NOMO-1 (cell line): ENCODE measurements at regions not wholly inside any gene's neighbourhood (a gene's known extent, or its start where the extent isn't known, plus 50 kb on each side); places are given as distances from the start of the nearest gene placed in this dataset.
"Not testable (repeated sequence)": the region's sequence is repeated elsewhere in the genome, so short reads cannot be mapped to it uniquely, and the experiment has no call there.

Experiments used
- DNase-seq, 2 experiments: peaks; one replicate each; lab custom pipeline; 2025; ENCODE audit not compliant: unreplicated experiment in 2 of 2; lab: John Stamatoyannopoulos, UW

DNA sequence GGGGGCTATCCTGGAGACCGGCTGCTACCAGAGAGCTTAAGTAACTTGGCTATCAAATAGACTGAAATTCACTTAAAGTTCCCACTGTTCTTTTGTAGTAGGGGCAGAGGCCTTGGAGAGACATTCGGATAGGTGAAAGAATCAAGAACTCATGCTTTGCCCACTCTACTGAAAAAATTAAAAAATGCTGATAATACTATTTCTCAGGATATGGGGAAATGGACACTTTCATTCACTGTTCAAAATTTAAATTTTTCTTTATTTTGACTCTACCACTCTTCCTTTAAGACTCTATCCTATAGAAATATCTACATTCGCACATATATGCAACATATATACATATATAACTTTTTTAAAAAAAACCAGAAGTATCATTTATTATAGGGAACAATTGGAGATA is 117.8 kb upstream of the CHD6 start:
- DNase-seq = no peak

DNA sequence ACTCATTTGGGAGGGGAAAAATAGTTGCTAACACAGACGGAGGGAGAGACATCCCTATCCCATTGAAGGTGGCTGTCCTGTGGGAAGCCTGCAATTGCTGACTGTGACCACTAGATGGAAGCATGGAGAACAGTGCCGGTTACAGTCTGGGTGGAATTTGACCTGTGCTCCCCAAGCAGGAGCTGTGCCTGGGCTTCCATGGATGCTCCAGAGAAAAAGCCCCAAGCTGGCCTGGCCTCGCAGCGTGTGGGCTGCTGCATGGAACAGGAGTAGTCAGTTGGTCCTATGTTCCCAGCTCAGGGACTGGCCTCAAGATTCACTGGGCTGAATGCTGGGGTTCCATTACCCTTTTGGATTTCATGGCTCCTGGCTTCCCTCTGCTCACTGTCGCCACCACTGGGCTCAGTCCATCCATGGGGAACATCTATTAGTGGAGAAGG is 116.3 kb upstream of the CHD6 start:
- DNase-seq = peak in 1 of 2 experiments; percentile 10

DNA sequence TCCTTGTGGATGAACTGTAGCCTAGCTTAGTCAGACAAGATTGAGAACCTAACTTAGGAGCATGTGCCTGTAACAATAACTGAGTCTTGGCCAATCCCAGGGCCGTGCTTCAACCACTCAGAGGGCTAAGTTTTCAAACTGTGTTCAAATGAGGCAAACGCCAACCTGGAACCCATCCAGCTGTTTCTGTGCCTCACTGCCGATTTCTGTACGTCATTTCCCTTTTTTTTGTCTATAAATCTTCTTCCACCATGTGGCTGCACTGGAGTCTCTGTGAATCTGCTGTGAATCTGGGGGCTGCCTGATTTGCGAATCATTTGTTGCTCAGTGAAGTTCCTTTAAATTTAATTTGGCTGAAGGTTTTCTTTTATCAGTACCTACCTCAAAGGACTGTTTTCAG is 115.0 kb upstream of the CHD6 start:
- DNase-seq = peak; percentile 10 to 52

DNA sequence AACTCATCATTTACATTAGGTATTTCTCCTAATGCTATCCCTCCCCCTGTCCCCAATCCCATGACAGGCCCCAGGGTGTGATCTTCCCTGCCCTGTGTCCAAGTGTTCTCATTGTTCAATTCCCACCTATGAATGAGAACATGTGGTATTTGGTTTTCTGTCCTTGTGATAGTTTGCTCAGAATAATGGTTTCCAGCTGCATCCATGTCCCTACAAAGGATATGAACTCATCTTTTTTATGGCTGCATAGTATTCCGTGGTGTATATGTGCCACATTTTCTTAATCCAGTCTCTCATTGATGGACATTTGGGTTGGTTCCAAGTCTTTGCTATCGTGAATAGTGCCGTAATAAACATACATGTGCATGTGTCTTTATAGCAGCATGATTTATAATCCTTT is 113.0 kb upstream of the CHD6 start:
- DNase-seq = not testable (repeated sequence)

DNA sequence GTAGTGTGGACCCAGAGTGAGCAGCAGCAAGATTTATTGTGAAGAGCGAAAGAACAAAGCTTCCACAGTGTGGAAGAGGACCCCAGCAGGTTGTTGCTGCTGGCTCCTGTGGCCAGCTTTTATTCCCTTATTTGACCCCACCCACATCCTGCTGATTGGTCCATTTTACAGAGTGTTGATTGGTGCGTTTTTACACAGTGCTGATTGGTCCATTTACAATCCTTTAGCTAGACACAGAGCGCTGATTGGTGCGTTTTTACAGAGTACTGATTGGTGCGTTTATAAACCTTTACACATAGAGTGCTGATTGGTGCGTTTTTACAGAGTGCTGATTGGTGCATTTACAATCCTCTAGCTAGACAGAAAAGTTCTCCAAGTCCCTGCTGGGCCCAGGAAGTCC is 109.5 kb upstream of the CHD6 start:
- not testable (repeated sequence) for DNase-seq

DNA sequence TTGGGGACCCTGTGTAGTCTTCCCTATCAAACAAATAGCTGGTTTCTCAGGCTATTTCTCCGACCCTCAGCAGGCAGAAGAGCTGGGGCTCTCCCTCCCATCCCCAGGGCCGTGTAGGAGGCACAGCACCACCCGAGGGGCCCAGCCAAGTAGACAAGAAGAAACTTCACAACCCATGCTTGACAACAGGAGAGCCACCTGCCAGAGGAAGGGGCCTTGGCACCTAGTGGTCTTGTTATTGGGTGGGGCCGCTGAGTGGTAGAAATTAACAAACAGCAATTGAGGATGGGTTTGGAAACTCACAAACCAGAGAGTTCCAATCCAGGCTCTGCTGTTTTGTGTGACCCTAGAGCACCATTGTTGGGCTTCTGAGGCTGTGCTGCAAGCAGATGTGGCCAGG is 108.5 kb upstream of the CHD6 start:
- no peak for DNase-seq

DNA sequence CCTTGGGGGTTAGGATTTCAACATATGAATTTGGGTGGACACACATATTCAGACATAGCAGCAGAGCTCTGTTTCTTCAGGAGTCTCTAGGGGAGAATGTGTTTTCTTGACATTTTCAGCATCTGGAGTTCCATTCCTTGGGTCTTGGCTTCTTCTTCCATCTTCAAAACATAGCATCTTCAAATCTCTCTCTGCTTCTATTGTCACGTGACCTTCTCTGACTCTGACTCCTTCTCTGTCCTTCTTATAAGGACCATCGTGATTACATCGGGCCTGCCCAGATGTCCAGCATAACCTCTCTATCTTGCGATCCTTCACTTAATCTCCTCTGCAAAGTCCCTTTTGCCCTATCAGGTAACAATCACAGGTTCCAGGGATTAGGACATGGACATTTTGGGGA is 101.0 kb upstream of the CHD6 start:
- no peak for DNase-seq

DNA sequence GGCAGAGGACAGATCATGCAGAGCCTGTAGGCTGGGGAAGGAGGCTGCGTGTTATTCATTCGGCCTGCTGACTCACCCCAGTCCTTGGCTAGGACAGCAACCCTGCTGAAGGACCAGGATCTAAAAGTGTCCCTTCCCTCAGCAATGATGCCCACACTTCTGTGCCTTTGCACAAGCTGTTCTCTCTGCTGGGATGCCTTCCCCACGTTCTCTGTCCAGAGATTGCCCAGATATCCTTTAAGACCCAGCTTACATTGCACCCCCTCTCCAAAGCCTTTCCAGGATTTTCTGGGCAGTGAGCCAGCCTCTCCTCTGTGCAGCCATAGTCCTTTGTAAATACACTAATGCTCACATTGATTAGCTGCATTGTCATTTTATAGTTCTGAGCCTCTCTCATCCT is 99.3 kb upstream of the CHD6 start:
- DNase-seq = no peak

DNA sequence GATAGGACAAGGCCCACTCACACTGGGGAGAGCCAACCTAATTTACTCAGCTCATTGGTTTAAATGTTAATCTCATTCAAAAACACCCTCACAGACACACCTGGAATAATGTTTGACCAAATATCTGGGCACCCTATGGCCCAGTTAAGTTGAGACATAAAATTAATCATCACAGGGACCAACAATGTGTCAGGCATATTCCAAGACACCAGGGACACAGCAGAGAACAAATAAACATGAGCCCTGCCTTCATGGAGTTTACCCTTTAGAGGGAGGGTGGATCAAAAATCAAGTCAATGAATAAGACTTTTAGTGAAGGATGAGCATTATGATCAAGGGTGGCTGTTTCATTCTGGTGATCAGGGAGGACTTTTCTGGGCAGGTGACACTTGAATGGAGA is 98.7 kb upstream of the CHD6 start:
- no peak for DNase-seq

DNA sequence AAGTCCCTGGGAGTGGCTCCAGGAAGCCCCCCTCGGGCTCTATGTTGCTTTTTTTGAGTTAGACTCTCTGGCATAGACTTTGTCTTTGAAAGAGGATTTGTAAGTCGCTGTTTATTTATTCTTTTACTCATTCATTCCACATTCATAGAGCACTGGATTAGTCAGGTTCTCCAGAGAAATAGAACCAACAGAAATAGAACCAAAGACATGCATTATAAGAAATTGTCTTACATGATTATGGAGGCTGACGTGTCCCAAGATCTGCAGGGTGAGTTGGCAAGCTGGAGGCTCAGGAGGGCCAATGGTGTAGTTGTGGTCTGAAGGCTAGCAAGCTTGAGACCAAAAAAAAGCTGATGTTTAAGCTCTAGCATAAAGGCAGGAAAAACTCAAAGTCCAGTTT is 98.3 kb upstream of the CHD6 start:
- no peak for DNase-seq

DNA sequence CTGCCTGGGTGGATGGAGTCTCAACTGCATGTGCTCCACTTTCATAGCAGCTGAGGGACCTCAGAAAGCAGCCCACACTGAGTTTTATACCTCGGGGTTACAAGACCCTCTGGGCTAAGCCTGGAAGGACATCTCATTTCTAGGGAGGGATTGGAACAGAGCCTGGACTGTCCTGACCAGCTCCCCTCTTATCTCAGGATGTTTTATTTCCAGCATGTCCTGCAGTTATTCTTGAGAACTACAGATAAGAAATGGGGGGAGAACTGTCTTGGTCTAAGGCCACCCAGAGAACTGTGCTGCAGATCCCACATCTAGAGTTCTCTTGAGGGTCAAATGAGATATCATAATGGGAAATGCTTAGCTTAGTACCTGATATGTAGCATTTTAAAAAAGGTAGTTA is 97.3 kb upstream of the CHD6 start:
- DNase-seq = no peak

DNA sequence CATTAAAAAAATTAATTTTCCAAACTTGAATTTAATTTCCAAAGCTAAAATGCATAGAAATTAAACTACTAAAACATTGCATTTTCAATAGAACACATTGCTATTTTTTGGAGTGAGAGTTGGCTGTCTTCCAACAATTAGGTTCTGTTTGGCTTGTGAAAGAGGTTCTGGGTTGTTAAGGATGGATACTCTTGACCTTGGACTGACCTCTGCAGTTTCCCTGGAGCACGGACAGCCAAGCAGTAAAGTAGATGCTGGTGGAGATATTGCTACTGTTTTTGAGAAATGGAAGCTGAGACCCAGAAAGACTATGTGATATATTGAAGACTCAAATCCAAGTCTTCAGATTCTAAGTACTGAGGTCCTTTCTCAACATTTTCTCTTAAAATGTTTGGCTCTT is 95.9 kb upstream of the CHD6 start:
- DNase-seq = no peak

DNA sequence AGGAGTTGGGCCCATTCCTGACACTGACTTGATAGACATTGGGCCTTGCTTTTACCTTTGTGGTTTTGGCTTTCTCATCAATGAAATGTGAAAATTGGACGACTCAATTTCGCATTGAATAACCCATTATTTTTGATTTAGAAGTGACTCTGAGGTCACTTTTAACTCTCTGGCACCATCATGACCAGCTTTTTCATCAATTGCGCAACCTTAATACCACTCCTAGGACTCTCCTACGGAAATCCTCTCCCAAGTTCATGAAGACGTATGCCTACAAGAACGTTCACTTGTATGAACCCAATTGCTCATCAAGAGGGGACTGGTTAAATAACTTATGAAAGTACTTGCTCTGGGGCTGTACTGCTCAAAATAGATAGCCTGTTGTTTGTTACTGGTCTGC is 86.7 kb upstream of the CHD6 start:
- DNase-seq = no peak

DNA sequence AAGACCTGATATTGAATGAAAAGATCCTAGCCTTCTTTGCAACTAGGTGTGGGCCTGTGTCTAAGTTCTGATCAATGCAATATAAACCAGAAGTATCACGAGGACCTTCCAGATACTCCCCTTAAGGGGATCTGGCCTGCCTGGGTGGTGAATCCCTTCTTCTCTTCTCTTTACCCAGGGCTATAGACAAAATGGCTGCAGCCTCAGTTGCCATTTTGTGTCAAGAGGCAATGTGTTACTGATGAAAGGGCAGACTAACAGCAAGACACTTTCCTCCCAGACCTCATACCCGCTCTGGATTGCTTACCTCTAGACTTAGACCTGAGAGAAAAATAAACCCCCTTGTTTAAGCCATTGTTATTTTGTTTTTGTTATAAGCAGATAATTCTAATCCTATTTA is 84.5 kb upstream of the CHD6 start:
- DNase-seq = no peak

DNA sequence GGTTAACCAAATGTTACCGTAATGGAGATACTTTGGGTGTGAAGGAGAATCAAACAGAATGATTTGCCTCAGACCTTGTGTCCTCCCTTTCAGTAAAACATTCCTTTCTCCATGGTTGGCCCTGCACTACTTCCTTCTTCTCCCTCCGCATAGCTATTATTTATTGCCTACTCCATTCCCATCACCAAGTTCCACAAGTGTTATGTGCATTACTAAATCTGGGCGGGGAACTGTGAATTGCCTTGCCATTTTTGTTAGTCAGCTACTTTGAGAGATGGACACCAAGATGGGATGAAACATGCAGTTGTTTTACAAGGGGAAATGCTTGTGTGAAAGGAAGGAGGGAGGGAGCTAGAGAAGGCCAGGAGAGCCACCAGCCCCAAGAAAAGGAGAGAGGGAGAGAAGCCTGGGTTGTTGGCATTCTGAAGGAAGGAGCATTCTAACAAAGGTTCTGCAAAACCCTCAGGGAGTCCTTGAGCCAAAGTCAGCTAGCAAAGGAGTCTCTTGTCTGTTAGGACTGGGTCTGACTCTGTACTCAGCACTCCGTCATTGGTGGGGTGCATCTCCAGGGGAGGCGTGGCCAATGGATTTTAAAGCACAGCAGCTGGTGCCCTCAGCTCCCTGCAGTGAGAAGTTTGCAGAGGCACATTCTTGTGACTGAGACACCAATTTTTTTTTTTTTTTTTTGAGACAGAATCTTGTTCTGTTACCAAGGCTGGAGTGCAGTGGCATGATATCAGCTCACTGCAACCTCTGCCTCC is 83.6 kb upstream of the CHD6 start:
- no peak for DNase-seq

DNA sequence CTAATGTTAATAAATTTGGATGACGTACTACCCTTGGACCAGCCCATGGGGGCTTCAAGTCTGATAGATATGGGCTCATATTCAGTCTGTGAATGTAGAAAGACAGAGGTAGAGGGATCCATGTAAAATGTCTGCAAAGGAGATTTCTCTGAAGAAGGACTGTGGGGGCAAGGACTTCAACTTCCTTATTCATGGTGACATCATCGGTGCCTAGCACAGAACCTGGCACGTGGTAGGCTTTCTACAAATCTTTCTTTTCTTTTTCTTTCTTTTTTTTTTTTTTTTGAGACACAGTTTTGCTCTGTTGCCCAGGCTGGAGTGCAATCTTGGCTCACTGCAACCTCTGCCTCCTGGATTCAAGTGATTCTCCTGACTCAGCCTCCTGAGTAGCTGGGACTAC is 81.5 kb upstream of the CHD6 start:
- DNase-seq = not testable (repeated sequence)

DNA sequence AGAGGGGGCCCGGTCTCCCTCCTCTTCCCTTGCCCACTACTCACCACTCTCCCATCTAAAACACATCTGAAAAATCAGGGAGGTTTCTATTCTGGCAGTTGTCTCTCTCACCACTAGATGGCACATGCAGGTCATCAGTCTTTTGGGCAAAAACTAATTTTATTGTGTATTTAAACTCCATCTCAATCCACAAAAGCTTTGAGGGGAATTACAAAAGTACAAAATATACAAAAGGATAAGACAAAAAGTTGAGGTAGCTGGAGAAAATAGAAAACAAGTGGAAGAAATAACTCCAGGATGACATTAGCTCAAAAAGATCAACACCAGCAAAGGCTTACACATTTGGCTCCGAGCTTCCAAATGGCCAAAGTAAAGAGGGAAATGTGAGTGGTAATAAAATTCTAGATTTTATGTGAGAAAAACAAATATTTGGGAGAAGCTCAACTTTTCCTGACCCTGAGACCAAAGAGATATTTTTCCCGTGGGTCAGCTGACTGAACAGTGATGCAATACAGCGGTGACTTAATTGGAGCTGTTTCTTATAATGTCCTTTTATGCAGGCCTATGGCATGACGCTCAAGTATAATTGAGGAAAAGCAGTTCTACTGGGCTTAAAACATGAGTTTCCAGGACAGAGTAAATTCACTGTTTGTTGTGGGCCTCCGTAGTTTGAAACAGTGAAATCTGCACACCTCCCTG is 79.8 kb upstream of the CHD6 start:
- peak; percentile 28 to 56 for DNase-seq

DNA sequence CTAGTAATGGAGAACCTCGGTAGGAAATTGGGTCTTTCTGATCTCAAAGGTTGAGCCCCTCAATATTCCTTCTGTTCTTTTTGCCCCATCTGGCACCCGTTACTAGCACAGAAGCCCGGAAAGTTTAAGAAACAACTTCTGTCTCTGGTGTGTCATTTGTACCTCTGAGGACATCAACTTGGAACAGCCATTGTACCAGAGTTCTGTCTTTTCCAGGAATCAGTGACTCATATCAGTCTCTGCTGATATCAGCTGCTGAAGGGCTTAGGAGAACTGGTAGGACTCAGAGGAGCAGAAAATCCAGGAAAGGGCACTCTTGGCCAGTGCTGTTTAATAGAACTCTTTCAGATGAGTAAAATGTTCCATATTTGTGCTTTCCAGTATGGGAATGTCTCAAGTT is 78.3 kb upstream of the CHD6 start:
- no peak for DNase-seq

DNA sequence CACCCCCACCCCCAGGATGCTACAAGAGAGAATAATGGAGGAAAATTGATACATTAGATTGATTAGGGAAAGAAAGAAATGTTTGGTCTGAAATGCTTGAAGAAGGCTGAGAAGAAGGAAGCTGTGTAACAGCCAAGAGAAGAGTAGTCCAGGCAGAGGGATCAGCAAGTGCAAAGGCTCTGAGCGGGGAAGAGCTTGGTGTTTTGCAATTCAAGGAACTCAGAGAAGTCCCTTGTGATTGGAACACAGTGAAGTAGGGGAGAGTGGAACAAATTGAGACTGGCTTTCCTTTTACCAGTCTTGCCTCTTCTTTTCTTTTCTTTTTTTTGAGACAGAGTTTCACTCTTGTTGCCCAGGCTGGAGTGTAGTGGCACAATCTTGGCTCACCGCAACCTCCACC is 76.6 kb upstream of the CHD6 start:
- DNase-seq = no peak

DNA sequence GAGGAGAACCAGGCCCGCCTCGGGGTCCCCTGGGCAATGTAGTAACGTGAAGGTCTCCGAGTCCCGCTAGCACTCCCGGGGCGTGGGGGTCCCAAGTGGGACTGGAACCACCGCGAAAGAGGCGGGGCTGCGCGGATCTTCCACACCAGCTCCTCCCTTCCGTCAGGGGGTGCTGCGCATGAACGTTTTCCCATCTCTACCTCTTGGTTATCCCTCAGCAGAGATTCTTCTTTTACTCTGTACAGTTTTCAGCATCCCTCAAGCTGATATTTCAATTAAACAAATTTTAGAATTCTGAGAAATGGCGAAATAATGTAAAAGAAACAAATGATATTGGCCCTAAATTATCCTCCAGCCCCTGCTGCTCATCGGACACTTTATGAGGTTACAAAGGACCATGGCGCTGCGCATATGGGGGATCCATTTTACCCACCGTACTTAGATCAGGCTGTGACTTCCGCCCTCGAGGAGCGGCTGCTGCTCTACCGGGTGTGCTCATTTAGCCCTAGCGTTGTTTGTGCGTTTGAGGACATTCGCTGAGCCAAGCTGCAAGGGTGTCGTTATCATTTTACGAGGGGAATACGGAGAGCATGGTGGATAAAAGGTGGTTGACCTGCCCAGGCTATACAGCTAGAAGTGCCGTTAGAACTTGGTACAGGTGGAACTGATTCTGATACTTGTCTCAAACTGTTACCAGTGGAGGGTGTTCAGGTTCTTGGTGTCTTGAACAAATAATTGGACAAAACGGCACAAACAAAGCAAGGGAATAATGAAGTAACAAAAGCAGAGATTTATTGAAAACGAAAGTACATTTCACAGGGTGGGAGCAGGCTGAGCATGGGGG is 75.2 kb upstream of the CHD6 start:
- DNase-seq = peak; percentile 69 to 89

DNA sequence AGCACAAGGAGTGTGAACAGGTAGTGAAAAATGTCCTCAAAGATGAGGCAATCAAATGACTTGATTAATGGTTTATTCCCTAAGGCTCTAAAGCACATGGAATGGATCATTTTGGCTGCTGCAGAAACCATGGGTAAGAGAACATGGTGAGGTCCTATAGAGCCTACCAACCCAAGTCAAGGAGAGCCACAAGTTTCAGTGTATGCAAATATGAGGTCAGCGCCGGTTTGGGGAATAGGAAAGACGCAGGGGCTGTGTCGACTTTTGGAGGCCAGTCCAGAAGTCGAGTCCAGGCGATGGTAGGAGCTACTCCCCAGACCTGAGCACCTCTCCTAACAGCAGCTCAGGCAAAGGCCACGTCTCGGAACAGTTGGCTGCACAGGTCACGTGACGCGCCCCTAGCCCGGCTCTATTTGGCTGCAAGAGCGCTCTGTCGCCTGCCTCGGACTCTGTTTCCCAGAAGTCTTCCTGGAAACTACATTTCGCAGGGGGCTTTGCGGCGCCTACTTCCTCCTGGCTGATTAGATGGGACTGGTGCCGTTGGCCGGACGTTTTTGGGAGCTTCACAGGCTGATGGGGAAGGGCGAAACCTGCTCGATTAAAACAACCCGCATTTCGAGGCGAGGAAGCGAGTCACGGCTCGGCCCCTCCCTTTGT is 74.4 kb upstream of the CHD6 start:
- DNase-seq = peak; percentile 79 to 84
